ENCODE measurements at regions not wholly inside any gene's neighbourhood (a gene's known extent, or its start where the extent isn't known, plus 50 kb on each side); places are given as distances from the start of the nearest gene placed in this dataset.
"Not testable (repeated sequence)": the region's sequence is repeated elsewhere in the genome, so short reads cannot be mapped to it uniquely, and the experiment has no call there.

- not testable (repeated sequence) for BruUV-seq (replicated peaks); FAIRE-seq; ATAC-seq
These were observed 190.8 kb downstream of the NFKBIZ start for GRCh38 chr3:102040144-102040543.

GRCh38 chr3:102053375-102053989 lies 204.2 kb downstream of the NFKBIZ start:
- POLR2A ChIA-PET, result no interaction called here
- WGBS (ENCODE audit: low lambda C conversion rate), result 14% methylated on average over 4 of the region's 4 CpGs
- FAIRE-seq, result no peak
- CTCF ChIA-PET (ENCODE audit: low intra/inter-chr PET ratio, low total read pairs), result no interaction called here
- no peaks in the 10 kb centered on the region for H3K36me3 ChIP-seq (replicated peaks in 1 of 2; ENCODE audit: control insufficient read depth in 1 of 2, insufficient read depth in 2 of 2, low read length in 2 of 2)
- no peak overlapping the region for H2AFZ ChIP-seq (ENCODE audit: low read length)
- H3K27me3 ChIP-seq (ENCODE audit: control insufficient read depth in 1 of 2, insufficient read depth in 2 of 2, low read length in 2 of 2), result no peaks in the 10 kb centered on the region
- no peaks in the 10 kb centered on the region for H4K20me1 ChIP-seq (ENCODE audit: insufficient read depth, low read length)
- intact Hi-C loops (cut with micrococcal nuclease; ENCODE audit: unreplicated experiment), result no loop called here
- no TSS peak for BruUV-seq (replicated peaks)
- no peaks in the 10 kb centered on the region for H3K79me2 ChIP-seq (ENCODE audit: insufficient read depth, low read length)
- no peak for ATAC-seq
- no peak for DNase-seq (ENCODE audit: low spot score)
- no peaks in the 10 kb centered on the region for H3K9me3 ChIP-seq (ENCODE audit: low read length)
- no peak overlapping the region for H3K4me3 ChIP-seq (replicated peaks in 1 of 3; ENCODE audit: insufficient read depth in 1 of 3, low read depth in 2 of 3, low read length in 3 of 3)
- H3K27ac ChIP-seq (ENCODE audit: extremely low read length, insufficient read depth, low read length), result no peak overlapping the region
- in situ Hi-C loops (cut with HindIII; ENCODE audit: extremely low pct_ligation_motif_present, low pct_unique_long_range_greater_than_20kb), result no loop called here
- H3K4me2 ChIP-seq (ENCODE audit: low read depth, low read length), result no peak overlapping the region
- H3K4me1 ChIP-seq (ENCODE audit: insufficient read depth, low read length), result no peaks in the 10 kb centered on the region
- H3K9ac ChIP-seq (ENCODE audit: insufficient read depth, low read depth, low read length), result no peak overlapping the region
- TF ChIP-seq ZNF101 (CRISPR knock-in tag; IDR thresholded peaks at IDR 0.05; ENCODE audit: borderline replicate concordance, low read depth) (no peak), ARNT2 (CRISPR knock-in tag; IDR thresholded peaks at IDR 0.05; ENCODE audit: low read depth) (no peak), FIP1L1 (IDR thresholded peaks at IDR 0.05; ENCODE audit: borderline replicate concordance, insufficient read depth, low read depth, low read length) (no peak), MXD4 (CRISPR knock-in tag; IDR thresholded peaks at IDR 0.05) (no peak), STAG1 (CRISPR knock-in tag; IDR thresholded peaks at IDR 0.05) (no peak), ZNF143 (CRISPR knock-in tag; IDR thresholded peaks at IDR 0.05) (no peak), ELF4 (CRISPR knock-in tag; IDR thresholded peaks at IDR 0.05; ENCODE audit: borderline replicate concordance) (no peak), SAFB2 (CRISPR knock-in tag; IDR thresholded peaks at IDR 0.05; ENCODE audit: borderline replicate concordance, low read depth) (no peak), ZBTB49 (CRISPR knock-in tag; IDR thresholded peaks at IDR 0.05; ENCODE audit: borderline replicate concordance) (no peak), CSRNP1 (CRISPR knock-in tag; IDR thresholded peaks at IDR 0.05) (no peak), KLF9 (CRISPR knock-in tag; IDR thresholded peaks at IDR 0.05; ENCODE audit: low read depth) (no peak)

More at GRCh38 chr3:102040144-102040543, 190.8 kb downstream of the NFKBIZ start:
- H2AFZ ChIP-seq (ENCODE audit: low read length); intact Hi-C loops (cut with micrococcal nuclease; ENCODE audit: unreplicated experiment); H3K4me1 ChIP-seq (ENCODE audit: insufficient read depth, low read length); H3K9ac ChIP-seq (ENCODE audit: insufficient read depth, low read depth, low read length); H3K27me3 ChIP-seq (ENCODE audit: control insufficient read depth in 1 of 2, insufficient read depth in 2 of 2, low read length in 2 of 2); H3K4me2 ChIP-seq (ENCODE audit: low read depth, low read length); DNase-seq (ENCODE audit: low spot score); H3K4me3 ChIP-seq (replicated peaks in 1 of 3; ENCODE audit: insufficient read depth in 1 of 3, low read depth in 2 of 3, low read length in 3 of 3); H4K20me1 ChIP-seq (ENCODE audit: insufficient read depth, low read length); in situ Hi-C loops (cut with HindIII; ENCODE audit: extremely low pct_ligation_motif_present, low pct_unique_long_range_greater_than_20kb); H3K9me3 ChIP-seq (ENCODE audit: low read length); H3K27ac ChIP-seq (ENCODE audit: extremely low read length, insufficient read depth, low read length); CTCF ChIA-PET (ENCODE audit: low intra/inter-chr PET ratio, low total read pairs); H3K36me3 ChIP-seq (replicated peaks in 1 of 2; ENCODE audit: control insufficient read depth in 1 of 2, insufficient read depth in 2 of 2, low read length in 2 of 2); POLR2A ChIA-PET; H3K79me2 ChIP-seq (ENCODE audit: insufficient read depth, low read length): not testable (repeated sequence)
- WGBS (ENCODE audit: low lambda C conversion rate), result 10% methylated on average over 2 of the region's 8 CpGs
